Activated B cell treated with CpG ODN at 0.5 μM for 24 hours (primary cell): ENCODE measurements at regions not wholly inside any gene's neighbourhood (a gene's known extent, or its start where the extent isn't known, plus 50 kb on each side); places are given as distances from the start of the nearest gene placed in this dataset.
"Not testable (repeated sequence)": the region's sequence is repeated elsewhere in the genome, so short reads cannot be mapped to it uniquely, and the experiment has no call there.

ENCODE experiments used
- ATAC-seq: fragments of 200-7000 bp; cut with Tn5 transposase; one replicate; pipeline ENCODE4 v1.10.0; 2021; ENCODE audit warnings: low read depth, mild to moderate bottlenecking, moderate library complexity
- CTCF ChIA-PET: fragments of 350-600 bp; sonication (Branson Sonifier 250); formaldehyde crosslinking; loops from one replicate; lab custom pipeline; 2021; ENCODE audit warnings: antibody characterized with exemption; lab: Charles Lee
- POLR2A ChIA-PET: fragments of 350-600 bp; sonication (Branson Sonifier 250); formaldehyde crosslinking; loops from one replicate; lab custom pipeline; 2021; ENCODE audit warnings: antibody characterized with exemption; lab: Charles Lee
- DNase-seq: peaks from one replicate; pipeline ENCODE4 v3.0.0; 2022
- H3K27ac Mint-ChIP-seq: one replicate; pipeline ENCODE4 v1.8.0; 2020; ENCODE audit warnings: mixed read lengths
- H3K27me3 Mint-ChIP-seq: one replicate; pipeline ENCODE4 v1.8.0; 2021; ENCODE audit warnings: mixed read lengths
- H3K36me3 Mint-ChIP-seq: one replicate; pipeline ENCODE4 v1.8.0; 2021; ENCODE audit warnings: low read depth, mixed read lengths
- H3K4me1 Mint-ChIP-seq: one replicate; pipeline ENCODE4 v1.8.0; 2021; ENCODE audit warnings: mixed read lengths
- H3K4me3 Mint-ChIP-seq: one replicate; pipeline ENCODE4 v1.8.0; 2020; ENCODE audit warnings: mild to moderate bottlenecking, mixed read lengths
- H3K9me3 Mint-ChIP-seq: one replicate; pipeline ENCODE4 v1.8.0; 2020; ENCODE audit warnings: mixed read lengths
- intact Hi-C: fragments of 100-400 bp; cut with micrococcal nuclease; formaldehyde crosslinking; loops from one replicate; pipeline ENCODE4 v1.15.1; 2024

DNA sequence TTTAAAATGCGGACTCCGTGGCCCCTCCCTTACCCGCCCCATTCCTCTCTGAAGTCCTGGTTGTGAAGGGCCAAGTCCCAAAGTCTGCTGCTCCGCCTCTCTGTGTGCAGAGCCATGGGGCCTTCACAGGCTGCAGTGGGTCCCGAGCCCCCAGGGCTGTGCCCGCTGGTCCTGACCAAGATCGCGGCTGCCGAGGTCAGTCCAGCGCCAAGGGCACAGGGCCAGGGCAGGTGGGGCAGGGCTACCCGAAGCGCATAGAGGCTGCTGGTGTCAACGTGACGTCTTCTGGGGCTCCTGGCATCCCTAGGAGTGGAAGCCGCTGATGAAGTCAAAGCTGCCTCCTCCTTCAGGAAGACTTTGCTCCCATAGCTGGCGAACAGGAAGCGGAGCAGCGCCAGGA is 858.8 kb downstream of the TUBA3C start:
- H3K4me1 Mint-ChIP-seq, H3K36me3 Mint-ChIP-seq, intact Hi-C loops, H3K9me3 Mint-ChIP-seq, H3K27ac Mint-ChIP-seq, CTCF ChIA-PET, DNase-seq, H3K27me3 Mint-ChIP-seq, ATAC-seq, POLR2A ChIA-PET, H3K4me3 Mint-ChIP-seq: not testable (repeated sequence)

DNA sequence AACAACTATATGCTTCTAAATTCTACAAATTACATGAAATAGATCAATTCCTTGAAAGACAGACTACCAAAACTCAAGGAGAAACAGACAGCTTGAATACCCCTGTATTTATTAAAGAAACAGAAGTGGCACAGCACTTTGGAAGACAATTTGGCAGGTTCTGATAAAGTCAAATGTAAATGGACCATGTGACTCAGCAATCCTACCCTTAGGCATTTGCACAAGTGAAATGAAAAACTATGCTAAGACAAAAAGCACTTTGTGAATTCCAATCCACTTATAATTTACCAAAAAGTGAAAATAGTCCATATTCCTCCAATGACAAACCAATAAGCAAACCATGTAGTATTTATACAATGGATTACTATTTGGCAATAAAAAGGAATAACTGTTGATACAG is 862.0 kb downstream of the TUBA3C start:
- H3K27ac Mint-ChIP-seq, POLR2A ChIA-PET, ATAC-seq, H3K27me3 Mint-ChIP-seq, DNase-seq, H3K36me3 Mint-ChIP-seq, H3K4me3 Mint-ChIP-seq, H3K4me1 Mint-ChIP-seq, CTCF ChIA-PET, intact Hi-C loops: not testable (repeated sequence)
- H3K9me3 Mint-ChIP-seq: peaks cover 10% of the 10 kb centered on the region

DNA sequence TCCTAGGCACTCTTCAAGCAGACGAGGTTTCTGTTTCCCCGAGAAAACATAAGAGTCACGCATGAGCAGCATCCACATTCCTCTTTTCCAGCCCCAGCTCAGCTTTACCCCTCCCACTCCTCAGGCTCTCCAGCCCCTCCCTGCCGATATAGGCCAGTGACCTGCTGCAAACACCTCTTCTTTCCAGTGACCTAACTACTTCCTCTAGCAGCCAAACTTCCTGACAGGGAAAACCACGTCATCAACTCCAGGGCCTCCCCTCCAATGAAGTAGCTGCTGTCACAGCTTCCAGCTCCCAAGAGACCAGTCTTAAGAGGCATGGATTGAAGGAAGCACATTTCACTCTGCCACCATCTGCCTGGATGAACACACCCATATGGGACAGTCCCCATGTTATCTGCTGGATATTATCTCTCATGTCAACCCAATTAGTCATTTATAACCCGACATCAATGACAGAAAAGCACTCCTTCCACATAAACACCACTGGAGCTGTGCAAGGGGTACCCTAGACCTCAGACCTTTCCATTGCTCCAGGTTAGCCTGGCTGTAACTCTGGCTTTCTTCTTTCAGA is 878.3 kb downstream of the TUBA3C start:
- H3K27me3 Mint-ChIP-seq, H3K36me3 Mint-ChIP-seq, H3K4me1 Mint-ChIP-seq, DNase-seq, ATAC-seq, intact Hi-C loops, CTCF ChIA-PET, POLR2A ChIA-PET, H3K27ac Mint-ChIP-seq, H3K4me3 Mint-ChIP-seq: not testable (repeated sequence)
- H3K9me3 Mint-ChIP-seq: peaks cover 18% of the 10 kb centered on the region

DNA sequence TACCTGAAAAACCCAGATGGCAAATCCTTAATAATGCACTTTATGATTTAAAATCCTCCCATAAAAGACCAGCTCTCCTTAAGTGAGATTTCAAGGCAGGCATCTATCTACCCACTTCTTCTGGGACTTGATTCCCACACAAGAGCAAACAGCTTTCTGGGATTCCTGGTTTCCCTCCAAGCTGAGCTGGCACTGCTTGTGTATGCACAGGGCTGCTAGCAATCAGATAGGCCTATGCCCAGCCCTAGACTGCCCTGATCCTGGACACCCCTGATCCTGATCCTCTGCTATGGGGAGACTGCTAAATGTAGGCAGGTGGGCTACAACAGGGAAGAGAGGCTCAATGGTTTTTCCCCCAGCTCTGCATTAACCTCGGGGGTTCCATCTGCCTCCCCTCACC is 880.7 kb downstream of the TUBA3C start:
- DNase-seq, H3K4me1 Mint-ChIP-seq, H3K36me3 Mint-ChIP-seq, H3K27me3 Mint-ChIP-seq, H3K4me3 Mint-ChIP-seq, ATAC-seq, H3K27ac Mint-ChIP-seq, CTCF ChIA-PET, POLR2A ChIA-PET, intact Hi-C loops: not testable (repeated sequence)
- peaks cover 23% of the 10 kb centered on the region for H3K9me3 Mint-ChIP-seq

DNA sequence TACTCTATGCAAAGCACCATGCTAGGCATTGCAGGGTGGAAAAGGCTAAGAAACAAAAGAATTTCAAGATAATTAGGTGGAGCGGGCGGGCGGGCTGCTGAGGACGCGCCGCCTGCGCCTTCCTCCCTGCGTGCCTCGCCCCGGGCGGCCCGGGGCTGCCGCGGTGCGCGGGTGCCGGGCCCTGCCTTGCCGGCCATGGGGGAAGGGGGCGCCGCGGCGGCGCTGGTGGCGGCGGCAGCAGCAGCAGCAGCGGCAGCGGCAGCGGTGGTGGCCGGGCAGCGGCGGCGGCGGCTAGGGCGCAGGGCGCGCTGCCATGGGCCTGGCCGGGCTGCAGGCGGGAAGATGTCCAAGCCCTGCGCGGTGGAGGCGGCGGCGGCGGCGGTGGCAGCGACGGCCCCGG is 884.3 kb downstream of the TUBA3C start:
- H3K36me3 Mint-ChIP-seq, CTCF ChIA-PET, POLR2A ChIA-PET, H3K4me3 Mint-ChIP-seq, intact Hi-C loops, H3K27me3 Mint-ChIP-seq, H3K27ac Mint-ChIP-seq, DNase-seq, ATAC-seq, H3K4me1 Mint-ChIP-seq: not testable (repeated sequence)
- peaks cover 14% of the 10 kb centered on the region for H3K9me3 Mint-ChIP-seq

DNA sequence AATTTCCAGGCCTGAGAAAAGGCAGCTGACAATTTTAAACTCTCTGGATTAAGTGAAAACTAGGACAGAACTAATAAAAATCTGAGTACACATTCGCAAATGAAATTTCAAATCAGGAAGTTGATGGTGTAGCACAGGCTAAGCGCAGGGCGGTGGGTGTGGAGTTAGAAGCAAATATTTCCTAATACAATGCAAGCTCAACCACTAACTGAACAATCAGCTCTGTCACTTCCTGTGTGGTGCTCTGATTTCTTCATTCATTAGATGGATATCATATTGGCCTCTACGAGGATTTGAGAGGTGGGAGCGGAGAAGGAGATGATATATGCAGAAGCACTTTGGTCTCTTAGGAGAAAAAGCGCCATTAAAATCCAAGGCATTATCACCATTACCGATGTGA is 885.0 kb downstream of the TUBA3C start:
- H3K27me3 Mint-ChIP-seq, intact Hi-C loops, H3K4me1 Mint-ChIP-seq, CTCF ChIA-PET, H3K4me3 Mint-ChIP-seq, POLR2A ChIA-PET, H3K27ac Mint-ChIP-seq, ATAC-seq, H3K36me3 Mint-ChIP-seq, DNase-seq: not testable (repeated sequence)
- peaks cover 12% of the 10 kb centered on the region for H3K9me3 Mint-ChIP-seq

DNA sequence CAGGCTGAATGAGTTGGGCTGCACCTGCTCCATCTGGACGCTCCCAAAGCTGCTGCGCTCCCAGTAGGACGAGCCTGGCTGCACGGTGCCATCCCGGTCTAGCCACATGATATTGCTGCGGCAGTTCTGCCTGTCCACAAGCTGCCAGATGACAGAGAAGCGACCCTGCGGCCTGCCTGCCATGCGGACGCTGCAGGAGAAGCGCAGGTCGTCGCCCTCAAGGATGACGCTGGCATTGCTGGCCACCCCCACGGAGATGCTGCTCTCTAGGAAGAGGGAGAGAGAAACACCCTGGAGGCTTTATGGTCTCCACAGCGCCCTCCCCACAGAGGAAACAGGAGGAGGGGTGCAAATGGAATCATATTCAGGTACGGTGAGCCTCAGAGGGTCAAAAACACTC is 887.3 kb downstream of the TUBA3C start:
- ATAC-seq, CTCF ChIA-PET, DNase-seq, POLR2A ChIA-PET, H3K27ac Mint-ChIP-seq, H3K4me3 Mint-ChIP-seq, H3K36me3 Mint-ChIP-seq, intact Hi-C loops, H3K27me3 Mint-ChIP-seq, H3K4me1 Mint-ChIP-seq: not testable (repeated sequence)
- H3K9me3 Mint-ChIP-seq: peaks cover 16% of the 10 kb centered on the region

DNA sequence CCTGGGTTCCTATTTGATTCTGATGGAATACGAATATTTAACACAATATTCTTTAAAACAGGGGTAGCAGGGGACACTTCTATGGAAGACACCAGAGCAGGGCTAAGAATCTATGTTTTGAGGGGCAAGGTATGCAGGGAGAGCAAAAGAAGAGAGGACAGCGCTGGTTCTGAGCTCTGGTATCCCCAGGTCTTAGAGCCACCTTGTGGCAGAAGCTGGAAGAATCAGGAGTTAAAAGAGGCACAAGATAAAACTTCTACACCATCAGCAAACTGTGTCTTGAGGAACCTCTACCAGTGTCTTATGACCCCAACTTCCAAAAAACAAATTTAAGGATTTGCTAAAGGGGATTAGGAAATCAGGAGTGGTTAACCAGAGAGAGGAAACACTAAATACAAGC is 894.8 kb downstream of the TUBA3C start:
- H3K27me3 Mint-ChIP-seq, H3K4me3 Mint-ChIP-seq, ATAC-seq, H3K9me3 Mint-ChIP-seq, H3K36me3 Mint-ChIP-seq, intact Hi-C loops, DNase-seq, POLR2A ChIA-PET, H3K27ac Mint-ChIP-seq, CTCF ChIA-PET, H3K4me1 Mint-ChIP-seq: not testable (repeated sequence)

DNA sequence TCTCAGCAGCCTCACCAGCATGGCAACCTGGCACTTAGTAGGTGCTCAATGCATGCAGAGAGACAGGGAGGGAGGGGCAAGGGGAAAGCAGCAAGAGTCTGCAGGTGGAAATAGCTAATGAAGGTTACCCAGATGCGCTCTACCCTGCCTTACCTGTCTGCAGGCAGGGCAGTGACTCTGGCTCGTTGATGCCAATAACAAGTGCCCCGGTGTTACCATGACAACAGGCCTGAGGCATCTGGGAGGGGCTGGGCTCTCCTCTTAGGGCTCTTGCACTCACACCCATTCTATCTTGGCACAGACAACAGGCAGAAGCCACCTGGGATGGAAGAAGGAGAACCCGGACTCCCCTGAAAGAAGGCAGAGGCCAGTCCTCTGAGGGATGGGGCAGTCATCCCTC is 896.0 kb downstream of the TUBA3C start:
- H3K9me3 Mint-ChIP-seq, ATAC-seq, POLR2A ChIA-PET, H3K27me3 Mint-ChIP-seq, CTCF ChIA-PET, intact Hi-C loops, H3K36me3 Mint-ChIP-seq, H3K4me1 Mint-ChIP-seq, DNase-seq, H3K4me3 Mint-ChIP-seq, H3K27ac Mint-ChIP-seq: not testable (repeated sequence)

DNA sequence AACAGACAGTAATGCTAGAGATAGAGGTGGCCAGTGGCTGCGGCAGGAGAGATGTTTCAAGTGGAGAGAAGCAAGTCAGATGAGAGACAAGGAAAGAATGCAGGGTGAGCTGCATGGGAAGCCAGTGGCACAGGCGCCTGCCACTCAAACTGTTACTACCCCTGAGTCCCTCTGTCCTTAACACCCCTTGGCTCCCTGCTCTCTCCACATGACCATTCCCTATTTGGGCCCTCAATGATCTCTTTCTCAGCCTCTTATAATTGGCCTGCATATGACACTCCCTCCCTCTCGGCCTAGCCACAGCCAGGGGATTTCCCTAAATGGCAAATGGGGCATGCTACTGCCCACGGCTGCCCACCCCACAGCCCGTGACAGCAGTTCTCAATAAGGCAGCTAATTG is 897.6 kb downstream of the TUBA3C start:
- DNase-seq, CTCF ChIA-PET, H3K36me3 Mint-ChIP-seq, H3K27me3 Mint-ChIP-seq, intact Hi-C loops, H3K27ac Mint-ChIP-seq, POLR2A ChIA-PET, ATAC-seq, H3K4me3 Mint-ChIP-seq, H3K9me3 Mint-ChIP-seq, H3K4me1 Mint-ChIP-seq: not testable (repeated sequence)

DNA sequence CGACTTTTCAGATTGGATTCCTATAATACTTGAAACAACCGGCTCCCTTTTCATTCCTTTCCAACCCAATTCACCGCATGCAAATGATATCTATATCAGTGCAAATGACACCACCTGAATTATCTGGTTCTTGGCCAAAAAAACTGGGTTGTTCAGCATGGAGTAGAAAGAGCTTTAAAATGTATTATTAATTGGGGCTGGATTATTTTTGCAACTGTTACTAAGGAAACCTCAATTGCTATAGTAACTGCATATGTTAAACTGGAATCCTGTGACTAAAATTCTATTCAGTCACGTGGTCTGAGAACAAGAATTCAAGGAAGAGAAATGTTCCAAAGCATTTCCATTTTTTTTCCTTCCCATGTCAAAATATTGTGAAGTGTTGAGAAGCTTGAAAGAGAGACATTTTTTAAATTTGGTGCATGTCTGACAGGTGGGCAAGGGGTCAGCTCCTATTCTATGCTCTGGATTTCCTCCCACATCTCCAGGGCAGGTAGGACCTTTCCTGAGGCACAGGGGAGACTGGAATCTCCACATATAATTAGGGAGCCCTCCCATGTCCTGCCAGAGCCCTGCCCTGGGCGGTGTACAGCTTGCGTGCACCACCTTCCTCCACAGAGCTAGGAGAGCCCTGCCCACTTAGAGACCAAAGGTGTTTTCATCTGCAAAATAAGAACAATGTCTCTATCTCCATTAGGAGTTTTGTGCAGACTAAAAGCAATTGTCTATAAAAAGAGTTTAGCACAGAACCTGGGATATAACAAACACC is 899.6 kb downstream of the TUBA3C start:
- H3K4me3 Mint-ChIP-seq, H3K27ac Mint-ChIP-seq, H3K27me3 Mint-ChIP-seq, POLR2A ChIA-PET, ATAC-seq, CTCF ChIA-PET, DNase-seq, intact Hi-C loops, H3K4me1 Mint-ChIP-seq, H3K36me3 Mint-ChIP-seq, H3K9me3 Mint-ChIP-seq: not testable (repeated sequence)

DNA sequence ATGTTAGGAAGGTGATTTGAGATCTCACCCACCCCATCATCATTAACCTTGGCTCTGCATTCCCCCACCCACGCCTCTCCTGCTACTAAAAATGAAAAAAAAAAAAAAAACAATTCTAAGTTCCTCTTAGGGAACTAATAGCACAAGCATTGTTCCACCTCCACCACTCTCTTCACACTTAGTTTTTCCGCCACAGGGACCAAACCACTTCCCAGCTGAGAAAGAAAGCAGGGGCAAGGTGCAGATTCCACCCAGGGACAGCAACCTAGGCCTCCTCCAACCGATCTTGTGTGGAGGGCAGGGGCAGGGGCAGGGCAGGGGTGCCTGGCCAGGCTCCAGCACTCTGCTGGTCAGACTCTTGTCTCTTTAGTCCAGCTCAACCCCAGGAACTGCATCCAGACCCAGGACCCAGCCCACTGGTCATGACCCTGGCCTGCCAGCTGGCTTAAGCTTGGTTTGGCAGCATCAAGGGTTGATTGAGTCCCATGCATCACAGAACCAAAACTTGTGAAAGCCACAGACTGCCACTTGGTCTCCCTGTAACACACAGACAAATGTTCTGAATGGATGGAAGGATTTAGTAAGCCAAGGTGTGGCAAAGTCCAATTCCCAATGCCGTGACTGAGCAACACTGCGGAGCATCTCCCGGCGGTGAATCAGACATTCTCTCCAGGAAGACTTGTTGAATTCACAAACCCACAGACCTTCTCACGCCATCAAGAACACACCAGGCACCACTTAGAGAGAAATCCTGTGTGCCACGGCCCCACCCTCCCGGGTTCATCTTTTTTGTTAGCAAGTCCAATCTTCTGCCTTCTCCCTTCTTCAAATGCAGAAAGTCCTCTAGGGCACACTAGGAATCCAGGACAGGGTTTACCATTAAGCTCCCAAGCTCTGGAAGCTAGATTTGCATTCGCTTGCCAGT is 900.5 kb downstream of the TUBA3C start:
- POLR2A ChIA-PET, H3K4me3 Mint-ChIP-seq, H3K9me3 Mint-ChIP-seq, H3K36me3 Mint-ChIP-seq, ATAC-seq, H3K27me3 Mint-ChIP-seq, H3K4me1 Mint-ChIP-seq, CTCF ChIA-PET, DNase-seq, intact Hi-C loops, H3K27ac Mint-ChIP-seq: not testable (repeated sequence)
